ENCODE measurements at regions not wholly inside any gene's neighbourhood (a gene's known extent, or its start where the extent isn't known, plus 50 kb on each side); places are given as distances from the start of the nearest gene placed in this dataset.

- no peak for TF ChIP-seq CTCF (conservative IDR thresholded peaks at IDR 0.05 in 1 of 2, IDR thresholded peaks at IDR 0.05 in 1 of 2; ENCODE audit: extremely low read depth in 1 of 2, insufficient read depth in 1 of 2, low read depth in 1 of 2, low read length in 2 of 2)
- no peak for TF ChIP-seq EZH2 (IDR thresholded peaks at IDR 0.05; ENCODE audit: borderline replicate concordance, low read length)
Measured at GRCh38 chr3:110773413-110773954, 298.1 kb upstream of the NECTIN3 start.

Measured in mammary epithelial cell (primary cell).